Stimulated activated naive CD8-positive, alpha-beta T cell treated with anti-CD3 and anti-CD28 coated beads, Interleukin-15, amount 100 ng/mL, for 72 hours (primary cell): ENCODE measurements at regions not wholly inside any gene's neighbourhood (a gene's known extent, or its start where the extent isn't known, plus 50 kb on each side); places are given as distances from the start of the nearest gene placed in this dataset.
A peak's percentile ranks its signal among the peaks of the same experiment; 100 is the strongest.
"Not testable (repeated sequence)": the region's sequence is repeated elsewhere in the genome, so short reads cannot be mapped to it uniquely, and the experiment has no call there.

Experiments
- ATAC-seq: fragments of 150-1000 bp; cut with Tn5 transposase; 2 replicates; pipeline ENCODE4 v1.10.0; 2021; ENCODE audit warnings: mild to moderate bottlenecking, moderate library complexity
- DNase-seq, 2 donors: peaks; one replicate each; pipeline ENCODE4 v3.0.0; 2021 to 2022
- H3K27ac Mint-ChIP-seq, 2 donors: one replicate each; pipeline ENCODE4 v1.8.0; 2022; ENCODE audit warnings: mild to moderate bottlenecking in 2 of 2, mixed read lengths in 2 of 2, moderate library complexity in 2 of 2
- H3K27me3 Mint-ChIP-seq: one replicate; pipeline ENCODE4 v1.8.0; 2022; ENCODE audit warnings: mixed read lengths
- H3K4me1 Mint-ChIP-seq: one replicate; pipeline ENCODE4 v1.8.0; 2022; ENCODE audit warnings: mild to moderate bottlenecking, mixed read lengths
- H3K4me3 Mint-ChIP-seq, 2 donors: one replicate each; pipeline ENCODE4 v1.8.0; 2022; ENCODE audit warnings: mild to moderate bottlenecking in 2 of 2, mixed read lengths in 2 of 2, moderate library complexity in 1 of 2
- H3K9me3 Mint-ChIP-seq, 2 donors: one replicate each; pipeline ENCODE4 v1.8.0; 2022; ENCODE audit warnings: mixed read lengths in 2 of 2

DNA sequence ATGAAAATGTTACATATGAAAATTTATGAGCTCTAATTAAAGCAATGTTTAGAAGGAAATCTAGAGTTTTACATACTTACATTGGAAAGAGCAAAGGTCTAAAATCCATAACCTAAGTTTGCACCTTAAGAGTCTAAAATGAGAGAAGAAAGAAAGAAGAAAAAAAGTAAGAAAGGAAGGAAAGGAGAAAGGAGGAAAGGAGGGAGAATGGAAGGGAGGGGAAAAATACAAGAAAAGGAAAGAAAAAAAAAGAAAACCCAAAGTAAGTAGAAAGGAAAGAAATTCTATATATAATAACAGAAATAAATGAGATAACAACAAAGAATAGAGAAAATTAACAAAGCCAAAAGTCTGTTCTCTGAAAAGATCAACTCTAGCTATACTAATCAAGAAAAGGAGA is 122.6 kb downstream of the BCL2L11 start:
- ATAC-seq: no peak
- no peak overlapping the region for H3K4me3 Mint-ChIP-seq
- DNase-seq: no peak
- H3K27me3 Mint-ChIP-seq: peaks cover 12% of the 10 kb centered on the region
- peaks cover 0 to 8% of the 10 kb centered on the region in 2 donors for H3K9me3 Mint-ChIP-seq
- H3K4me1 Mint-ChIP-seq: peaks cover 11% of the 10 kb centered on the region
- no peak overlapping the region for H3K27ac Mint-ChIP-seq

DNA sequence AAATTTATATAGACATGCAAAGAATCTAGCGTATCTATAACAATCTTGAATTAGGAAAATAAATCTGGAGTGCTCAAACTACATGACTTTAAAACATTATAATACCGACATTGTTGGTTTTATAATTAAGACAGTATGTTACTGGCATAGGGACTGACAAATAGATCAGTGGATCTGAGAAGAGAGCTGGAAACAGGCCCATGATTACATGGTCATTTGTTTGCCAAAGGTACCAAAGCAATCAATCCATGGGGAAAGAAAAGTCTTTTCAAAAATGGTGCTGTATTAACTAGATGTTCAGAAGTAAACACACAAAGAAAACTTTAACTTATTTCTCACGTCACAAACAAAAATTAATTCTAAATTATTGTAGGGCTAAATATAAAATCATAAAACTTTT is 124.2 kb downstream of the BCL2L11 start:
- DNase-seq (no peak), ATAC-seq (no peak)
- H3K9me3 Mint-ChIP-seq: peaks cover 0 to 8% of the 10 kb centered on the region in 2 donors
- H3K4me1 Mint-ChIP-seq: no peaks in the 10 kb centered on the region
- no peak overlapping the region for H3K27ac Mint-ChIP-seq
- peaks cover 8% of the 10 kb centered on the region for H3K27me3 Mint-ChIP-seq
- H3K4me3 Mint-ChIP-seq: no peak overlapping the region

DNA sequence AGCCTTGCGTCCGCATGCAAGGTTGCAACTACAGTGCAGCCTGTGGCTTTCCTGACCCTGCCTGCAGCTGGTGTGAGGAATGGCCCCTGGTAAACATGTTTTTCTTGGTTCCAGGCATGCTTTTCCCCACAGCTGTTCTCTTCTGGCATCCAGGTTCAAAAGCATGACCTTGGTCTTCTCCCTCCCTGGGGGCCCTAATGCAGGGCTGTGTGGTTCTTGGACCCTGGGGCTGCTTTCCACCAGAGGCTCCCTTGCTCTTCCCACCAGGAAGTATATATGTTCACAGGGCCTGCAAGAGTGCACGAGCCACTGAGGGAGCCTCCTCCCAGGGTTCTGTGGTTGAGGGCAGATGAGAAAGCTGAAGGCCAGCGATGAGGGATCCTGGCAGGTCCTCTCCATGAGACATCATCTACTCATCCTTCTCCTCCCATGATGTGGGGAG is 125.9 kb downstream of the BCL2L11 start:
- H3K9me3 Mint-ChIP-seq: peaks cover 6 to 8% of the 10 kb centered on the region in 2 donors
- H3K27ac Mint-ChIP-seq: no peak overlapping the region
- ATAC-seq (no peak), DNase-seq (no peak)
- H3K4me3 Mint-ChIP-seq: no peak overlapping the region
- H3K4me1 Mint-ChIP-seq: no peaks in the 10 kb centered on the region
- no peaks in the 10 kb centered on the region for H3K27me3 Mint-ChIP-seq

DNA sequence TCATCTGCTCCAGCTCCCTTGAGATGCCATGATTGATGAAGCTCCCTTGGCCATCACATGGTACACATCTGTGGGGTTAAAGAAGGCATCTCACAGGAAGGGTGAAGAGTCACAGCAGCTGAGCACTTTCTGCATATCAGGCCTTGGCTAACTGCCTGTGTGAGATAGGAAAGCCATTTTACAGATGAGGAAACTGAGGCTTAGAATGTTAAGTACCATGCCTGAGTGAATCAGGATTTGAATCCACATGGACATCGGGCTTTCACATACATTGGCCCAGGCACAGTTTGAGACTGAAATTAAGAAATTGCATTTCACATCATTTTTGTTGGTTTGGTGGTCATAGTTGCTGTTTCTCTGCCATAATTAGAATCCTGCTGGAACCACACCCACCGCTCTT is 126.8 kb downstream of the BCL2L11 start:
- no peak for DNase-seq
- Mint-ChIP-seq H3K27ac (no peak overlapping the region), H3K27me3 (no peaks in the 10 kb centered on the region), H3K4me3 (no peak overlapping the region), H3K4me1 (peaks cover 6% of the 10 kb centered on the region), H3K9me3 (peaks cover 14 to 17% of the 10 kb centered on the region in 2 donors)
- no peak for ATAC-seq

DNA sequence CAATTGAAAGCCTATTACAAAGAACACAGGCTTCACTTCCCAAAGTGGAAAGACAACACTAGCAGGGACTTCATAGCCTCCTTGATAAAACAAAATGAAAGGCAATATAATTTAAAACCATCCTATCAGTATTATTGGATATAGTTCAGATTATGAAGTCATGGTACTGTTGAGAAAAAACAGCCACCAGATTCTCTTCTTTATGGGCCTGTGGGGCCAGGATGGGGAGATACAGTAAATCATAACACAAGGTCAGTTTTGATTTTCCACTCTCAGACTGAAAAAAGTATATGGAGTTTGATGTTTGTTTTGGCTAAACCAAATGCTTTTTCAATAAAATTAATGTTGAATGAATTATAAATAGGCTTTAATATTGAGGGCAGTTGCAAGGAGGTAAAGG is 129.1 kb downstream of the BCL2L11 start:
- Mint-ChIP-seq H3K27me3 (no peaks in the 10 kb centered on the region), H3K4me1 (peaks cover 11% of the 10 kb centered on the region), H3K27ac (no peak overlapping the region), H3K4me3 (no peak overlapping the region), H3K9me3 (peaks cover 15 to 20% of the 10 kb centered on the region in 2 donors)
- DNase-seq (no peak), ATAC-seq (no peak)

DNA sequence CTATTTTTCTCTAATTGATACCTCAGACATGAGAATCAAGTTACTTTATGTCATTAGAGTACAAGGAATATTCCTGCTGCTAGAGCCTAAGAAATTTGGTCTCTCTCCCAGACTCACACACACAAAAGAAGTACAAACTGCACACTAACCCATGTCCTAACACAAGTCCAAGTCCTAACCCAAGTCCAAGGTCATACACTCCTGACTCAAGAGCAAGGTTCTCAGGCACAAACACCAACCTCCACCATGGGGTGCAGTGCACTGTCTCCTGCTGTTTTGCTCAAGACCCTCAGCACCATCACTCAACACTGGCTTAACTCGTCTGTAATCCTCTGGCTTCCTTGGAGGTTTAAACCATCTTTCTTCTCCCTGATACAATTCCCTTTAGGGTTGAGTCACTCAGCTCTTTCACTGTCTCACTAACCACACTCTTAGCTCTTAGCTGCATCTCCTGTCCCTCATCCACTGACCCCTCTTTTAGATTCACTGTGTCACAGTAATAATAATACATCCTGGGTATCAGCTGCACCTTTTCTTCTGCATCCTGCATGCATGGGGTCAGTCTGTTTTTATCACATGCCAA is 129.8 kb downstream of the BCL2L11 start:
- peaks cover 15 to 20% of the 10 kb centered on the region in 2 donors for H3K9me3 Mint-ChIP-seq
- no peak for ATAC-seq

DNA sequence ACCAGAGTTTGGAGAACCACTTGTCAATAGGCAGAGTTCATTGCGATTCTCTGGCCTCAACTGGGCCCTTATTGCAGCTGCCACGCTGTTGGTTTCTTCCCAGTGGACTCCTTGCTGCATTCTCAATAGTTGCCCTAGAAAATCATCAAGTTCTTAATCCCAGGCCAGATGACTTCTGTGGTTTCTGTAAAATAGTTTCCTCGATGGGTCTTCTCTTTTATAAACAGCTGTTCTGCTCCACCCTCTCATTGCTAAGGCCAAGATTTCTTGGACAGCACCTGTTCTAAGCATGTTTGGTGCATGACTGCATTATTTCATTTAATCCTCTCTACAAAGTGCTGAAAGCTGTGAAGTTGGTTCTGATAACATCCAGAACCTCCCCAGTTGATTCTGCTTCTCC is 131.0 kb downstream of the BCL2L11 start:
- no peak overlapping the region for H3K4me3 Mint-ChIP-seq
- peaks cover 15 to 20% of the 10 kb centered on the region in 2 donors for H3K9me3 Mint-ChIP-seq
- H3K27ac Mint-ChIP-seq: peak overlapping the region in 1 of 2 donors; percentile 70

More for the DNA sequence above, 129.8 kb downstream of the BCL2L11 start:
- H3K4me1 Mint-ChIP-seq: peaks cover 11% of the 10 kb centered on the region
- H3K27ac Mint-ChIP-seq: peak overlapping the region in 1 of 2 donors; percentile 10
- no peak overlapping the region for H3K4me3 Mint-ChIP-seq
- no peaks in the 10 kb centered on the region for H3K27me3 Mint-ChIP-seq
- no peak for DNase-seq

DNA sequence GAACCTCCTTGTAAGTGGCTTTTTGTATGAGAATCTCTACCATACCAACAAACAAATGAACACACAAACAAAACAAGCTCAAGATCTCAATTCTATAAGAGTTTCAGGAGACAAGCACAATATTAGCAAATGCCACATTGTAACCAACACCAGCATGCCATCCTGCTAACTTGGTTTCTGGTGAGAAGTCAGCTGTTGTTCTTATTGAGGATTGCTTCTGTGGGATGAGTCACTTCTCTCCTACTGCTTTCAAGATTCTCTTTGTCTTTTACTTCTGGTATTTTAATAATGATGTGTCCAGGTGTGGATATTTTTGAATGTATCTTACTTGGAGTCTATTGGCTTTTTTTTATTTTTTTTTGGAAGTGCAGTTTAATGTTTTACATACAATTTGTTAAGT is 131.7 kb downstream of the BCL2L11 start:
- Mint-ChIP-seq H3K4me1 (peaks cover 11% of the 10 kb centered on the region), H3K27ac (peak overlapping the region in 1 of 2 donors; percentile 74), H3K27me3 (no peaks in the 10 kb centered on the region), H3K9me3 (peaks cover 15 to 20% of the 10 kb centered on the region in 2 donors), H3K4me3 (no peak overlapping the region)
- ATAC-seq (no peak), DNase-seq (no peak)

More for the DNA sequence above, 131.0 kb downstream of the BCL2L11 start:
- H3K4me1 Mint-ChIP-seq: peaks cover 11% of the 10 kb centered on the region
- no peak for DNase-seq
- H3K27me3 Mint-ChIP-seq: no peaks in the 10 kb centered on the region
- no peak for ATAC-seq

DNA sequence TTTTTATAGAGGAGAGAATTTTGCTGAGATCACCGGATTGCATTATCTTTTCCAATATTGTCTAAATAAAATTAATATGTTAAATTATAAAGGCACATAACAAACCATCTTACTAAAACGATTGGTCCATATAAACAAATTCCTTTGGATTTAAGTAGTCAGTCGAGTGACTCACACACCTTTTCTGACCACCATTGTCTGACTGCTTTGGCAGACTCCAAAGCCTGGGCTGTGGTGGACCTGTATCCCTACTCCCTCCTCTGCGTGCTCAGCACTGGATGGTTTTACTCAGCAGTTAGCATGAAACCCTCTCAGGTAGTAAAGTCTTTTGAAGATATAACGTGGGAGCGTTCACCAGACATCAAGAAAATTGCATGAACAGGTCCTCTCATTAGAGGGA is 134.2 kb downstream of the BCL2L11 start:
- Mint-ChIP-seq H3K4me1 (peaks cover 11% of the 10 kb centered on the region), H3K9me3 (peaks cover 15 to 20% of the 10 kb centered on the region in 2 donors)
- H3K27ac Mint-ChIP-seq, H3K4me3 Mint-ChIP-seq, H3K27me3 Mint-ChIP-seq, ATAC-seq, DNase-seq: not testable (repeated sequence)

DNA sequence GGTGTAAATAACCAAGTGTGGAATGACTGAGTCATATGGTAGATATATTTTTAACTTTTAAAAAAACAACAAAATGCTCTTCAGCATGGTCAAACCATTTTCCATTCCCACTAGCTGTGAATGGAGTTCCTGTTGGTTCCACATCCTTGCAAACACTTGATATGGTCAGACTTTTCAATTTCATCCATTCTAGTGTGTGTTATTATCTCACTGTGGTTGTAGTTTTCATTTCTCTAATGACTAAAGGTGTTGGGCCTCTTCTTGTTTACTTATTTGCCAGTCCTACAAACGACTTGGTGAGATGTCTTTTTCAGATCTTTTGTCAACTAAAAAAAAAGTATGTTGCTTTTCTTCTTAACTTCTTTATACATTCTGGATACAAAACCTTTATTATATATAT is 135.9 kb downstream of the BCL2L11 start:
- peaks cover 11% of the 10 kb centered on the region for H3K4me1 Mint-ChIP-seq
- not testable (repeated sequence) for H3K4me3 Mint-ChIP-seq, DNase-seq, H3K27me3 Mint-ChIP-seq, H3K27ac Mint-ChIP-seq
- H3K9me3 Mint-ChIP-seq: peaks cover 9 to 12% of the 10 kb centered on the region in 2 donors
- peak; percentile 42 for ATAC-seq

DNA sequence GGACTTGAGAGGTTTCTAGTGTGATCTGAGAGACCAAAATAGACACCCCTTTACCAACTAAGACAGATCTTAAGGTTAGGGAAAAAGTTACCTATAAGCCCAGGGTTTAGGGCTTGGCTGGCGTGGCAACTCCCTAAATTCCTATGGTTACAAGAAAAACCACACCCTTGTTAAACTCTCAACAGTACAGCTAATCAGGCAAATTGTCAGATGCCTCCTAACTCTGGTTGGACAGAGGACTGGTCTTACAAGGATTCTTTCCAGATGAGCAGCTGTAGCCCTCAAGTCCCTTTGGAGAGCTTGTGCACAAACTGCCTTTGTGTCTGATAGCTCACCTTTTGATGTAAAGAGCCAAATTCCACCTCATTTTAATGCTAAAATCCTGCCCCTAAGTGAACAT is 136.9 kb downstream of the BCL2L11 start:
- H3K27me3 Mint-ChIP-seq, H3K9me3 Mint-ChIP-seq, H3K4me1 Mint-ChIP-seq, DNase-seq, H3K27ac Mint-ChIP-seq, H3K4me3 Mint-ChIP-seq, ATAC-seq: not testable (repeated sequence)

DNA sequence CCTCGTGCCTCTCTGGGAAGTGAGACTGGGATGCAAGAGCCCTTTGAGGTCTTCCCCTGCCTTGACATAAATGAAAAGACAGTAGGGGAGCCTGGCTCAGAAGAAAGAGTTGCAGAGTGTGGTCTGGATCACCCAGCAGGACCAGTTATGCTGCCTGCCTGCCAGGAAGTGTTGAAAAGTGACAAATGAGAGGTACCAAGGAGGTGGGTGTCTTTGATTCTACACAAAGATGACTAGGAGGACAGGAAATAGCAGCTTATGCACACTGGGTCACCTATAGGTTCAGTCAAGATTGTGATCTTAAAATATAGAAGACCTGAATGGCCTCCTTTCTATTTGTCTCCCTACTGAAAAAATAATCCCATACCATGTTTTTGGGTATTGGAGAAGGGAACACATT is 137.6 kb downstream of the BCL2L11 start:
- H3K27me3 Mint-ChIP-seq, H3K27ac Mint-ChIP-seq, H3K4me1 Mint-ChIP-seq, H3K9me3 Mint-ChIP-seq, DNase-seq, H3K4me3 Mint-ChIP-seq: not testable (repeated sequence)
- ATAC-seq: peak; percentile 83

DNA sequence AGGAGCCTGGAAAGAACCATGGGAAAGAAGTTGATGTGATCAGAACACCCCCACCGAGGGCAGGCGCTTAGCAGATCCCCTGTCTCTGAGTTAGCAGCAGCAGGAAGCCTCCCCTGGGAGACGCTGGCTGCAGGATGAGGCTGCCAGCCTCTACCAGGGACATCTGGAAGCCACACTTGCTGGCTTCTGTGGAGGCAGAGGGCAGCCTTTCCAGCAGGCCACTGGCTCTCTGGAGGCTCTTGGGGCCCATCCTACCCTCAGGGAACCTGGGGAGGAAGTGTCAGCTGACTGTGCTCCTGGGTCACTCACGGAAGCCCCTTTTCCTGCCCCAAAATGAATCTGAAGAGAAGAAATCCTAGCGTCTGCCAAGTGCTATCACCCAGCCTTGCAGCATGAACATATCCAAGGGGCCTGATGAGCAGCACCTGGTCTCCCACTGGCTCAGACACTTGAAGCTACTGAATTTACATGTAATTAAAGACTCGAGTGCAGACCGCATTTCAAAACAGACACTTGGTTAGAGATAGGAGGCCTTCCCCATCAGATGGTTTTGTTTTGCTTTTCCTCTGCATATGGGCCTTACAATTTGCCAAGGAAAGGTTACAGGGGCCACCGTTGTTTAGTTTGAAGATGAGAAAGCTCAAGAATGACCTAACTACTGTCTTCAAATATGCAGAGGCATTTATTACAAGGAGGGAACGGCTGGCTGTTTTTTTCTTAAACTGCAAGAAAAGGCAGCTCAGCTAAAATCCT is 142.1 kb downstream of the BCL2L11 start:
- not testable (repeated sequence) for H3K4me3 Mint-ChIP-seq, H3K4me1 Mint-ChIP-seq, H3K27ac Mint-ChIP-seq, DNase-seq, ATAC-seq, H3K9me3 Mint-ChIP-seq, H3K27me3 Mint-ChIP-seq

DNA sequence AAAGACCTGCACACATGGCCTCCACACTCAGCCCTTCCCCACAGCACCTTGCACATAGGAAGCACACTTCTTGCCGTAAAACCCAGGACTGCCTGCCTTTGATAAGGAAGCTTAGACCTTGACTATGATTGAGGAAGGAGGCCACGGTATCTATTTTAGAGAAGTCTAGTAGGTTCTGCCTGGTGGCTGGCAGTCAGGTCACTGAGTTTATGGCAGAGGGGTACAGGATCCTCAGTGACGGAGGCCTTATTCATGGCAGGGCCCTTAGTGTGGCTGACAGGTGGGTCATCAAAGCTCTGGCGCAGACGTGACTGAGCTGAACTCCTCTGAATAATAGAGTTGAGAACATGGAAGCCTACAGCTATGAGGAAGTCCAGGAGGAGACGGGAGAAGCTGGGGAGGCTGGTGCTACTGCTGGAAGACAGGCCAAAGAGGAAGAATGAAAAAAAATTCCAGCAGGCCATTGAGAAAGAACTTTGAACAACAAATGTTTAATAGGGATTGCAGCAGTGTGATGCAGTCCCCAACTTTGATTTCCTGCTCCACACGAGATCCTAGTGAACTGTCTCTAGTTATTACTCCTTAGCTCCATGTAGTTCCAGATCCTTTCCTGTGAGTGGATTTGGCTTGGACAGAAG is 142.8 kb downstream of the BCL2L11 start:
- not testable (repeated sequence) for DNase-seq, H3K4me3 Mint-ChIP-seq, H3K9me3 Mint-ChIP-seq, H3K27me3 Mint-ChIP-seq, H3K27ac Mint-ChIP-seq, ATAC-seq, H3K4me1 Mint-ChIP-seq

DNA sequence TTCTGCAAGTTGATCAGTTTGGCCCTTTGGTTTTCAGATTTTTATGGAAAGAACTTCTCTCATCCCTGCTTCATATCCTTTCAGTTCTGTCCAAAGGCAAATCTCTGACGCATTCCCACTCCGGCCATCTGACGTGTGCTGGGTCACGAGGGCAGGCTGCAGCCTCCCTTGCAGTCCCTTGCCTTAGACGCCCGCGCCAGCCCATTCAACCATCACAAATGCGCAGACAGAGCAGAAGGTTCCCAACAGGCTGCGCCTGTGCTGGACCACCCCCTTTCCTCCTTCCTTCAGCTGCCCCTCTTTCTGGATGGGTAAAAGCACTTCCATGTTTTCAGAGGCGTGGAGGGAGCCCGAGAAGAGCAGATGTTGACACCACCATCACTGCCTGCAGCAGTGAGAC is 144.2 kb downstream of the BCL2L11 start:
- ATAC-seq, H3K4me1 Mint-ChIP-seq, H3K4me3 Mint-ChIP-seq, H3K27me3 Mint-ChIP-seq, H3K27ac Mint-ChIP-seq, DNase-seq, H3K9me3 Mint-ChIP-seq: not testable (repeated sequence)

DNA sequence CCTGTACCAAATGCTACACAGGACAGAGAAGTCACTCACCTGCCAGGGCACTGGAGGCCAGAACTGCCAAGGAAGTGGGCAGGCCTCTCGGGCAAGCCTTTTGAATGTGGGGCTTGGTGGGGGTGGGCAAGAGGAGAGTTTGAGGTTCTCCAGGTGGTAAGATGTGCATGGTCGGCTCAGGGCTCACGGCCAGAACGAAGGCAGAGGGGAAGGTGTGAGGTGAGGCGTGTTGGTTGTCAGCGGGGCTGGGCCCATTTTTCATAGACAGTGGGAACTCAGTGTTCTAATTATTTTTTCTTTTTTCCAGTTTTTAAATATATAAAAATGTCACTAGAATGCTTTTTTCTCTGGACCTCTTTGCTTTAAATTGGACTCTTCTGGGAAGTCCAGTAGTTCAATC is 145.8 kb downstream of the BCL2L11 start:
- DNase-seq, H3K4me3 Mint-ChIP-seq, H3K4me1 Mint-ChIP-seq, H3K27ac Mint-ChIP-seq, H3K9me3 Mint-ChIP-seq, ATAC-seq, H3K27me3 Mint-ChIP-seq: not testable (repeated sequence)
